ENCODE measurements at regions not wholly inside any gene's neighbourhood (a gene's known extent, or its start where the extent isn't known, plus 50 kb on each side); places are given as distances from the start of the nearest gene placed in this dataset.

DNA sequence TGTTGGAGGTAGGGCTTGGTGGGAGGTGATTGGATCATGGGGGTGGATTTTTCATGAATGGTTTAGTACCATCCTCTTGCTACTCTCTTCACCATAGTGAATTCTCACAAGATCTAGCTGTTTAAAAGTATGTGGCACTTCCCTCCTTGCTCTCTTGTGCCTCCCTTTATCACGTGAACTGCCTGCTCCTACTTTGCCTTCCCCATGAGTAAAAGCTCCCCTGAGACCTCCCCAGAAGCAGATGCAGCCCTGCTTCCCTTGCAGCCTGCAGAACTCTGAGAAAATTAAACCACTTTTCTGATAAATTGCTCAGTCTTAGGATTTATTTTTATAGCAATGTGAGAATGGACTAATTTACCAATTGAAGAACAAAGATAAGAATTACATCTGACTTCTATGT, 223.1 kb downstream of the RNF144A start:
- Histone ChIP-seq H2AFZ (ENCODE audit: low read length) (no peak overlapping the region), H2BK120ac (ENCODE audit: low read depth, low read length, poor library complexity, severe bottlenecking) (no peak overlapping the region), H2BK15ac (ENCODE audit: low read depth, low read length) (no peak overlapping the region), H4K20me1 (ENCODE audit: control insufficient read depth, insufficient read depth, insufficient read length) (no peaks in the 10 kb centered on the region), H2BK12ac (ENCODE audit: insufficient read length, low read depth, low read length) (no peak overlapping the region), H3K9ac (ENCODE audit: extremely low read depth, insufficient read length, low read length) (no peak overlapping the region), H3T11ph (ENCODE audit: low read length) (no peak overlapping the region), H4K5ac (ENCODE audit: insufficient read length, low read depth, low read length) (no peak overlapping the region), H3K79me2 (ENCODE audit: insufficient read depth, low read length) (no peaks in the 10 kb centered on the region), H3K18ac (ENCODE audit: insufficient read length, low read depth, low read length) (no peak overlapping the region), H4K91ac (ENCODE audit: insufficient read length, low read depth, low read length) (no peak overlapping the region), H3K27ac (ENCODE audit: insufficient read length, low read depth, low read length) (no peak overlapping the region), H3K4me1 (ENCODE audit: insufficient read depth, low read length) (no peaks in the 10 kb centered on the region), H3K56ac (ENCODE audit: insufficient read length, low read depth, low read length) (no peak overlapping the region), H2BK20ac (ENCODE audit: low read depth, low read length, poor library complexity, severe bottlenecking) (no peak overlapping the region), H3K14ac (ENCODE audit: insufficient read depth, low read length) (no peak overlapping the region), H3K4me2 (ENCODE audit: insufficient read depth, insufficient read length, low read length) (no peak overlapping the region), H2AK5ac (ENCODE audit: insufficient read length, low read length) (no peak overlapping the region), H2BK5ac (ENCODE audit: insufficient read length, low read length) (no peak overlapping the region), H3K9me3 (ENCODE audit: control insufficient read depth, low read depth, low read length) (no peaks in the 10 kb centered on the region), H3K27me3 (ENCODE audit: insufficient read depth, low read length) (no peaks in the 10 kb centered on the region), H4K8ac (replicated peaks; ENCODE audit: insufficient read length, low read depth, low read length) (no peak overlapping the region), H3K4ac (ENCODE audit: low read depth, low read length) (no peak overlapping the region), H3K23me2 (ENCODE audit: insufficient read length, low read depth, low read length, poor library complexity, severe bottlenecking) (no peaks in the 10 kb centered on the region), H3K79me1 (ENCODE audit: insufficient read depth, low read depth, low read length, poor library complexity, severe bottlenecking) (no peaks in the 10 kb centered on the region), H3K23ac (ENCODE audit: insufficient read length, low read depth, low read length) (no peak overlapping the region)
- Mint-ChIP-seq H3K36me3 (ENCODE audit: insufficient read depth in 1 of 3, low read depth in 3 of 3) (peaks cover 0 to 10% (median 9%) of the 10 kb centered on the region in 3 experiments; a peak in 6 of 7 replicates), H3K4me3 (no peak overlapping the region), H3K4me1 (peaks cover under 1 to 4% of the 10 kb centered on the region in 2 experiments), H3K9me3 (peaks cover 8 to 23% of the 10 kb centered on the region in 2 experiments; a peak in 4 of 5 replicates), H3K27ac (no peak overlapping the region), H3K27me3 (ENCODE audit: low read depth) (no peaks in the 10 kb centered on the region)
- no CpG with 5 or more reads among the region's 1 CpG for WGBS (ENCODE audit: extremely low coverage, insufficient read length, low lambda C conversion rate)
- TF ChIP-seq, protein P1, sequence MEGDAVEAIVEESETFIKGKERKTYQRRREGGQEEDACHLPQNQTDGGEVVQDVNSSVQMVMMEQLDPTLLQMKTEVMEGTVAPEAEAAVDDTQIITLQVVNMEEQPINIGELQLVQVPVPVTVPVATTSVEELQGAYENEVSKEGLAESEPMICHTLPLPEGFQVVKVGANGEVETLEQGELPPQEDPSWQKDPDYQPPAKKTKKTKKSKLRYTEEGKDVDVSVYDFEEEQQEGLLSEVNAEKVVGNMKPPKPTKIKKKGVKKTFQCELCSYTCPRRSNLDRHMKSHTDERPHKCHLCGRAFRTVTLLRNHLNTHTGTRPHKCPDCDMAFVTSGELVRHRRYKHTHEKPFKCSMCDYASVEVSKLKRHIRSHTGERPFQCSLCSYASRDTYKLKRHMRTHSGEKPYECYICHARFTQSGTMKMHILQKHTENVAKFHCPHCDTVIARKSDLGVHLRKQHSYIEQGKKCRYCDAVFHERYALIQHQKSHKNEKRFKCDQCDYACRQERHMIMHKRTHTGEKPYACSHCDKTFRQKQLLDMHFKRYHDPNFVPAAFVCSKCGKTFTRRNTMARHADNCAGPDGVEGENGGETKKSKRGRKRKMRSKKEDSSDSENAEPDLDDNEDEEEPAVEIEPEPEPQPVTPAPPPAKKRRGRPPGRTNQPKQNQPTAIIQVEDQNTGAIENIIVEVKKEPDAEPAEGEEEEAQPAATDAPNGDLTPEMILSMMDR (conservative IDR thresholded peaks at IDR 0.05), result no peak
- no peak for DNase-seq

Measured in H9 (cell line).